C4-2B (cell line): ENCODE measurements at regions not wholly inside any gene's neighbourhood (a gene's known extent, or its start where the extent isn't known, plus 50 kb on each side); places are given as distances from the start of the nearest gene placed in this dataset.

Source experiments
- CTCF ChIP-seq: fragments of 450-650 bp; conservative IDR thresholded peaks from 2 replicates; pipeline ENCODE4 v1.5.1; 2017; ENCODE audit warnings: mild to moderate bottlenecking
- ZFX ChIP-seq: fragments of 450-650 bp; IDR thresholded peaks from 2 replicates; pipeline ENCODE4 v1.6.1; 2017

GRCh38 chr5:42878550-42878949 is 66.9 kb upstream of the SELENOP start:
- TF ChIP-seq CTCF (no peak), ZFX (no peak)
